Loucy (cell line): ENCODE measurements at regions not wholly inside any gene's neighbourhood (a gene's known extent, or its start where the extent isn't known, plus 50 kb on each side); places are given as distances from the start of the nearest gene placed in this dataset.

ENCODE experiments used
- EZH2phosphoT487 ChIP-seq: fragments of 200-600 bp; IDR thresholded peaks from 2 replicates; pipeline ENCODE4 v1.6.1; 2018; ENCODE audit warnings: antibody characterized with exemption, mild to moderate bottlenecking, moderate library complexity, borderline replicate concordance
- TF ChIP-seq, protein P1 (sequence below): fragments of 200-600 bp; sonication (generic); conservative IDR thresholded peaks from 2 replicates; pipeline ENCODE4 v1.5.1; 2014; ENCODE audit warnings: mild to moderate bottlenecking, antibody characterized with exemption, low read length

GRCh38 chr12:90126125-90126524, 417.5 kb upstream of the ATP2B1 start:
- TF ChIP-seq, protein P1, sequence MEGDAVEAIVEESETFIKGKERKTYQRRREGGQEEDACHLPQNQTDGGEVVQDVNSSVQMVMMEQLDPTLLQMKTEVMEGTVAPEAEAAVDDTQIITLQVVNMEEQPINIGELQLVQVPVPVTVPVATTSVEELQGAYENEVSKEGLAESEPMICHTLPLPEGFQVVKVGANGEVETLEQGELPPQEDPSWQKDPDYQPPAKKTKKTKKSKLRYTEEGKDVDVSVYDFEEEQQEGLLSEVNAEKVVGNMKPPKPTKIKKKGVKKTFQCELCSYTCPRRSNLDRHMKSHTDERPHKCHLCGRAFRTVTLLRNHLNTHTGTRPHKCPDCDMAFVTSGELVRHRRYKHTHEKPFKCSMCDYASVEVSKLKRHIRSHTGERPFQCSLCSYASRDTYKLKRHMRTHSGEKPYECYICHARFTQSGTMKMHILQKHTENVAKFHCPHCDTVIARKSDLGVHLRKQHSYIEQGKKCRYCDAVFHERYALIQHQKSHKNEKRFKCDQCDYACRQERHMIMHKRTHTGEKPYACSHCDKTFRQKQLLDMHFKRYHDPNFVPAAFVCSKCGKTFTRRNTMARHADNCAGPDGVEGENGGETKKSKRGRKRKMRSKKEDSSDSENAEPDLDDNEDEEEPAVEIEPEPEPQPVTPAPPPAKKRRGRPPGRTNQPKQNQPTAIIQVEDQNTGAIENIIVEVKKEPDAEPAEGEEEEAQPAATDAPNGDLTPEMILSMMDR: no peak
- no peak for TF ChIP-seq EZH2phosphoT487
